Astrocyte (in vitro differentiated cells and primary cell): ENCODE measurements at regions not wholly inside any gene's neighbourhood (a gene's known extent, or its start where the extent isn't known, plus 50 kb on each side); places are given as distances from the start of the nearest gene placed in this dataset.

Experiments used
- DNase-seq: peaks from one replicate; pipeline ENCODE4 v3.0.0-alpha.2; 2010; ENCODE audit warnings: low read depth
- FAIRE-seq: peaks from 2 replicates; lab custom pipeline; 2011; peaks lifted over from hg19 to GRCh38; lab: Jason Lieb, UNC
- H2AFZ ChIP-seq: 2 replicates; pipeline ENCODE4 v1.6.0; 2012; ENCODE audit warnings: low read depth, low read length, inconsistent platforms
- H3K27ac ChIP-seq: 2 replicates; pipeline ENCODE4 v1.5.1; 2011; ENCODE audit warnings: low read depth, low read length, inconsistent platforms
- H3K27me3 ChIP-seq: 2 replicates; pipeline ENCODE4 v1.6.0; 2011; ENCODE audit warnings: low read length, inconsistent platforms; ENCODE audit not compliant: insufficient read depth
- H3K36me3 ChIP-seq: 2 replicates; pipeline ENCODE4 v1.5.1; 2011; ENCODE audit warnings: low read length, inconsistent platforms; ENCODE audit not compliant: insufficient read depth
- H3K4me1 ChIP-seq: 2 replicates; pipeline ENCODE4 v1.5.1; 2011; ENCODE audit warnings: low read length, inconsistent platforms; ENCODE audit not compliant: insufficient read depth
- H3K4me2 ChIP-seq: 2 replicates; pipeline ENCODE4 v1.6.0; 2012; ENCODE audit warnings: low read length, inconsistent platforms
- H3K4me3 ChIP-seq: 2 replicates; pipeline ENCODE4 v1.5.1; 2011; ENCODE audit warnings: low read depth, mild to moderate bottlenecking, low read length, inconsistent platforms; ENCODE audit not compliant: insufficient read depth
- H3K79me2 ChIP-seq: 2 replicates; pipeline ENCODE4 v1.6.0; 2012; ENCODE audit warnings: mild to moderate bottlenecking, low read length, inconsistent platforms; ENCODE audit not compliant: insufficient read depth
- H3K9ac ChIP-seq: 2 replicates; pipeline ENCODE4 v1.6.0; 2012; ENCODE audit warnings: mild to moderate bottlenecking, low read length, inconsistent platforms
- H3K9me3 ChIP-seq: 2 replicates; pipeline ENCODE4 v1.5.1; 2012; ENCODE audit warnings: low read depth, mild to moderate bottlenecking, low read length, inconsistent platforms; ENCODE audit not compliant: insufficient read depth
- H4K20me1 ChIP-seq: 2 replicates; pipeline ENCODE4 v1.6.0; 2012; ENCODE audit warnings: low read length, inconsistent platforms; ENCODE audit not compliant: insufficient read depth
- H3K27ac Mint-ChIP-seq: one replicate; pipeline ENCODE4 v1.8.0; 2021; ENCODE audit warnings: mild to moderate bottlenecking, mixed read lengths; ENCODE audit not compliant: unreplicated experiment
- H3K27me3 Mint-ChIP-seq: one replicate; pipeline ENCODE4 v1.8.0; 2021; ENCODE audit warnings: low read depth, mixed read lengths; ENCODE audit not compliant: unreplicated experiment
- H3K36me3 Mint-ChIP-seq: one replicate; pipeline ENCODE4 v1.8.0; 2021; ENCODE audit warnings: low read depth, mixed read lengths; ENCODE audit not compliant: unreplicated experiment
- H3K4me1 Mint-ChIP-seq: one replicate; pipeline ENCODE4 v1.8.0; 2021; ENCODE audit warnings: low read depth, mixed read lengths; ENCODE audit not compliant: unreplicated experiment
- H3K4me3 Mint-ChIP-seq: one replicate; pipeline ENCODE4 v1.8.0; 2021; ENCODE audit warnings: mild to moderate bottlenecking, moderate library complexity, mixed read lengths; ENCODE audit not compliant: unreplicated experiment
- H3K9me3 Mint-ChIP-seq: one replicate; pipeline ENCODE4 v1.8.0; 2021; ENCODE audit warnings: mild to moderate bottlenecking, mixed read lengths; ENCODE audit not compliant: unreplicated experiment
- EZH2 ChIP-seq: IDR thresholded peaks from 2 replicates; pipeline ENCODE4 v1.6.1; 2012; ENCODE audit warnings: mild to moderate bottlenecking, low read length, inconsistent platforms; ENCODE audit not compliant: insufficient read depth
- TF ChIP-seq, protein P1 (sequence below): IDR thresholded peaks from 2 replicates; pipeline ENCODE4 v1.5.1; 2011; ENCODE audit warnings: low read depth, mild to moderate bottlenecking, inconsistent platforms, low read length, moderate library complexity; ENCODE audit not compliant: insufficient read depth

- Histone ChIP-seq H3K9me3 (no peaks in the 10 kb centered on the region), H3K4me1 (peaks cover 4% of the 10 kb centered on the region), H3K4me2 (no peak overlapping the region), H3K9ac (no peak overlapping the region), H2AFZ (no peak overlapping the region), H3K4me3 (no peak overlapping the region), H3K27me3 (no peaks in the 10 kb centered on the region), H3K27ac (no peak overlapping the region), H4K20me1 (no peaks in the 10 kb centered on the region), H3K79me2 (no peaks in the 10 kb centered on the region), H3K36me3 (no peaks in the 10 kb centered on the region)
- H3K27ac Mint-ChIP-seq = no peak overlapping the region
- H3K4me1 Mint-ChIP-seq = peaks cover 3% of the 10 kb centered on the region
- no peaks in the 10 kb centered on the region for H3K36me3 Mint-ChIP-seq
- H3K4me3 Mint-ChIP-seq = no peak overlapping the region
- no peak for TF ChIP-seq EZH2
- TF ChIP-seq, protein P1, sequence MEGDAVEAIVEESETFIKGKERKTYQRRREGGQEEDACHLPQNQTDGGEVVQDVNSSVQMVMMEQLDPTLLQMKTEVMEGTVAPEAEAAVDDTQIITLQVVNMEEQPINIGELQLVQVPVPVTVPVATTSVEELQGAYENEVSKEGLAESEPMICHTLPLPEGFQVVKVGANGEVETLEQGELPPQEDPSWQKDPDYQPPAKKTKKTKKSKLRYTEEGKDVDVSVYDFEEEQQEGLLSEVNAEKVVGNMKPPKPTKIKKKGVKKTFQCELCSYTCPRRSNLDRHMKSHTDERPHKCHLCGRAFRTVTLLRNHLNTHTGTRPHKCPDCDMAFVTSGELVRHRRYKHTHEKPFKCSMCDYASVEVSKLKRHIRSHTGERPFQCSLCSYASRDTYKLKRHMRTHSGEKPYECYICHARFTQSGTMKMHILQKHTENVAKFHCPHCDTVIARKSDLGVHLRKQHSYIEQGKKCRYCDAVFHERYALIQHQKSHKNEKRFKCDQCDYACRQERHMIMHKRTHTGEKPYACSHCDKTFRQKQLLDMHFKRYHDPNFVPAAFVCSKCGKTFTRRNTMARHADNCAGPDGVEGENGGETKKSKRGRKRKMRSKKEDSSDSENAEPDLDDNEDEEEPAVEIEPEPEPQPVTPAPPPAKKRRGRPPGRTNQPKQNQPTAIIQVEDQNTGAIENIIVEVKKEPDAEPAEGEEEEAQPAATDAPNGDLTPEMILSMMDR = no peak
- no peaks in the 10 kb centered on the region for H3K9me3 Mint-ChIP-seq
- no peaks in the 10 kb centered on the region for H3K27me3 Mint-ChIP-seq
- FAIRE-seq (no peak), DNase-seq (no peak)
These were observed 503.3 kb upstream of the PTCHD4 start for GRCh38 chr6:48614326-48614725.

DNA sequence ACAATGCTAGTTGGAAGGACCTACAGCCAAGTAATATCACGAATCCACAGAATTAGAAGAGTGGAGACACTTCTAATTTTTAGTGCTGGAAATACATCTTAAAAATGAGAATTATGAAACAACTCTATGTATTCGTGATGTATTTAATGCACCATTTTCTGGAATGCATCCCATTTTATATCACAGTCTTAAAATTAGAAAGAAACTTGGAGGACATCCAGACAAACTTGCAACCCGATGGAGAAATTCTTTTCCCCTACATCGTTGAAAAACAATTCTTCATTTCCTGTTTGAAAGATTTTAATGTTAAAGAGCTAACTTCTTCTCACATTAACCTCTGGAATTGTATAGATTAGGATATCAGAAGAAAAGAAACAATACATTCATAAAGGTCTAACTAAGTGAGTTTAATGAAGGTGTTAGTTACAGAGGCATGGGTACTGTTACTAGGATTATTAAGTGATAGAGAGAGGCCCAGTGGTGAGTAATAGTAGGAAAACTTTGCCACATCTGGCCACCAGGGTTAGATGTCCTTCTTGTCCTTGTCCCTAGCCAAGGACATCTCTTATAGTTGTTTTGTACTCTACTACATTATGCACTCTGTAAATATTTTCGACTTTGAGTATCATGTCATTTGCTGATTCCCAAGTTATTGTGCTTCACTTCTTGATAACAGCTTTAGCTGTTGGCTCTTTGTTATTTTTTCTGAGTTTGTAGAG is 502.4 kb upstream of the PTCHD4 start:
- no peak for FAIRE-seq
- DNase-seq = no peak
- no peaks in the 10 kb centered on the region for H3K27me3 Mint-ChIP-seq

More for the DNA sequence above, 502.4 kb upstream of the PTCHD4 start:
- H3K36me3 Mint-ChIP-seq = no peaks in the 10 kb centered on the region
- no peak overlapping the region for H2AFZ ChIP-seq
- H3K4me1 ChIP-seq = peaks cover 4% of the 10 kb centered on the region
- no peaks in the 10 kb centered on the region for H3K9me3 Mint-ChIP-seq
- H3K4me2 ChIP-seq = no peak overlapping the region
- no peaks in the 10 kb centered on the region for H4K20me1 ChIP-seq
- no peak overlapping the region for H3K4me3 Mint-ChIP-seq
- no peak overlapping the region for H3K27ac ChIP-seq
- H3K27ac Mint-ChIP-seq = no peak overlapping the region
- no peaks in the 10 kb centered on the region for H3K27me3 ChIP-seq
- TF ChIP-seq EZH2 = no peak
- TF ChIP-seq, protein P1 = no peak
- H3K9me3 ChIP-seq = no peaks in the 10 kb centered on the region
- H3K36me3 ChIP-seq = no peaks in the 10 kb centered on the region
- no peak overlapping the region for H3K4me3 ChIP-seq
- no peak overlapping the region for H3K9ac ChIP-seq
- no peaks in the 10 kb centered on the region for H3K79me2 ChIP-seq
- peaks cover 3% of the 10 kb centered on the region for H3K4me1 Mint-ChIP-seq
